HPDE6-E6E7 (cell line): ENCODE measurements at regions not wholly inside any gene's neighbourhood (a gene's known extent, or its start where the extent isn't known, plus 50 kb on each side); places are given as distances from the start of the nearest gene placed in this dataset.

ENCODE experiments used
- DNase-seq: peaks from one replicate; pipeline ENCODE4 v3.0.0; 2011; ENCODE audit warnings: missing footprints; ENCODE audit errors: extremely low spot score

- DNase-seq: peak; percentile 55
Measured at GRCh38 chr14:60349663-60350365, 100.8 kb downstream of the PPM1A start.

- no peak for DNase-seq
Measured at GRCh38 chr14:60350366-60350720, 101.3 kb downstream of the PPM1A start.

- no peak for DNase-seq
Measured at GRCh38 chr14:60353420-60353819, 104.4 kb downstream of the PPM1A start.

- DNase-seq: no peak
Measured at GRCh38 chr14:60355768-60356167, 106.7 kb downstream of the PPM1A start.

GRCh38 chr14:60356386-60356785, 107.4 kb downstream of the PPM1A start:
- DNase-seq: no peak

GRCh38 chr14:60356906-60357550, 108.0 kb downstream of the PPM1A start:
- no peak for DNase-seq

GRCh38 chr14:60357551-60358149, 108.6 kb downstream of the PPM1A start:
- DNase-seq: no peak

GRCh38 chr14:60363275-60363674, 114.3 kb downstream of the PPM1A start:
- no peak for DNase-seq

- DNase-seq: no peak
Measured at GRCh38 chr14:60363687-60364086, 114.7 kb downstream of the PPM1A start.

- no peak for DNase-seq
Measured at GRCh38 chr14:60381909-60382308, 104.0 kb downstream of the C14orf39 start.
